GM21367 (cell line): ENCODE measurements at regions not wholly inside any gene's neighbourhood (a gene's known extent, or its start where the extent isn't known, plus 50 kb on each side); places are given as distances from the start of the nearest gene placed in this dataset.

Source experiments
- ATAC-seq: cut with Tn5 transposase; IDR thresholded peaks from one replicate; pipeline ENCODE4 v1.9.1; 2021; ENCODE audit not compliant: unreplicated experiment

DNA sequence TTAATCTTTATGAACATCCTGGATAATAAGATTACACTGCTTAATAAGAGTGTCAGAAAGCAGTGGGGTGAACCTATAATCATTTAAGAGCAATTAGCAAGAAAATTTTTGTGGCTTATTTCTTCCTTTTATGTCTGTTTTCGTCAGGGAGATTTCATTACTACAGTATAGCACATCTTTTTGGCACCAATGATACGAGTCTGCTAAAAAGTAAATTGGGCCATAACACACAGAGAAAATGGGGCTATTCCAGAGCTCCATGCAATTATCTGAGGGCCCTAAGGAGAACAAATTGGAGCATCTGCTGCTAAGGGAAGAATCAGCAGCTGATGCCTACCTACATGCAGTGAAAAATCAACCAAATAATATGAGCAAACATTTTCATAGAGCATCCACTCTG, 330.3 kb upstream of the NCAM2 start:
- ATAC-seq = no peak

- no peak for ATAC-seq
These were observed 312.7 kb upstream of the NCAM2 start for GRCh38 chr21:20685475-20685874.

GRCh38 chr21:20698585-20698984, 299.6 kb upstream of the NCAM2 start:
- no peak for ATAC-seq

GRCh38 chr21:20701235-20701634, 297.0 kb upstream of the NCAM2 start:
- no peak for ATAC-seq

DNA sequence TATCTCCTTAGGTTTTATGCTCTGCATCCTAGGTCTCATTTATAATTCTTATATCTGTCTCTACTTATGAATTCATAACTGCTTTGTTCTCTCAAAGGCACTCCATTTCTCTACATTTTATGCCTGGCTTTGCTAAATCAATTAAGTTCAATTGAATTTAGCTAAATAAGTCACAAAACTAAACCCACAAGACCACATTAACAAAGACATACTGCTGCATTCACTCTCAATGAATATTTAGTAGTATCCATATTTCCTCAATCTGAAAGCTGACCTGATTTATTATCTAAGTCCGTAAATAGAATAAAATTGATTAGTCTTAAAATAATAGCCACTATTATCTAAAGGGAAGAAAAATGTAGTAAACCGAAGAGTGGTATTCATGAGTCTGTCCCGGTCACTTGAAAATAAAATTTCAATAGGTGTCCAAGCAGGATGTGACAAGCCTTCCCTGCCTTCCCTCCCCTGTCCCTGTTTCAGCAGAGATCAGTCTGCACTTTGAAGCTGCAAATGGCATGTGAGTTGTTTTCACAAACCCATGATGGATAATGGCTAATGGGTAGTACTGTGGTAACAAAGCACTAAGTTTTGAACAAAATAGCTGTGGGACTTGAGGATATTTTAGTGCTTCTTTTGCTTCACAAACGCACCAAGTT, 295.0 kb upstream of the NCAM2 start:
- ATAC-seq = no peak

DNA sequence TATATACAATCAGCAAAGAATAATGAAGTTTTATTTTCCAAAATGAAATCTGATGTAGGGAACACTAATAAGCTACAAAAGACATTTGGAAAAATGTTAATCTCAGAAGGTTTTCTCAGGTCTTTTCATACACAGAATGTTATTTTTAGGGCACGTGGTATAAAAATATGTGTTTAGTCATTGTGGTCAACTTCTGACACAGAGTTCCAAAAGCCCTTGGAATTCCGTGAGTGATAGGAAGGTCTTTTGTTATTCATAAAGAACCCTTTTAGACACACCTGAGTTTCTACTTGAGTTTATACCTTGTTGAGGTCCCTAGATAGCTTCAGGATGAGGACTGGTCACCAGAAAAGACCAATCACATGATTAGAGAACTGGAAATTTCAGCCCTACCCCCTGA, 277.6 kb upstream of the NCAM2 start:
- ATAC-seq = no peak

- no peak for ATAC-seq
These were observed 277.1 kb upstream of the NCAM2 start for GRCh38 chr21:20721151-20721550.

DNA sequence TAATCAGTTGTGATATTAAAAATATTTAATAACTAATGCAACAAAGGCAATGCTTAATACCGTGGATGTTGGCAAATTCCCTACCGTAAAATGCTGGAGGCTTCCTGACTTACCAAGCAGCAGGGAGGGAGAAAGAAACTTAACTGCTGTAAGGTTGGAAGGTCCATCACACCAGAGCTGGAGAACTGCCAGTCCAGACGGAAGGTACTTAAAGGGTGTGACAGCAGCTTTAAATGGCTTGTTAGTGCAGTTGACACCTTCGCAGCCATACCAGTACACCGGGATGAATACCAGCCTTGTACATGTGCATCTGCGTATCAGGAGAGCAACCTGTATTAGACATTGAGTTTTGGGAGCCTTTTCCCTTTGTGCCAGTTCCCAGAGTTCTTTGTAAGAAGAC, 269.5 kb upstream of the NCAM2 start:
- no peak for ATAC-seq

- no peak for ATAC-seq
These were observed 268.8 kb upstream of the NCAM2 start for GRCh38 chr21:20729376-20729775.

DNA sequence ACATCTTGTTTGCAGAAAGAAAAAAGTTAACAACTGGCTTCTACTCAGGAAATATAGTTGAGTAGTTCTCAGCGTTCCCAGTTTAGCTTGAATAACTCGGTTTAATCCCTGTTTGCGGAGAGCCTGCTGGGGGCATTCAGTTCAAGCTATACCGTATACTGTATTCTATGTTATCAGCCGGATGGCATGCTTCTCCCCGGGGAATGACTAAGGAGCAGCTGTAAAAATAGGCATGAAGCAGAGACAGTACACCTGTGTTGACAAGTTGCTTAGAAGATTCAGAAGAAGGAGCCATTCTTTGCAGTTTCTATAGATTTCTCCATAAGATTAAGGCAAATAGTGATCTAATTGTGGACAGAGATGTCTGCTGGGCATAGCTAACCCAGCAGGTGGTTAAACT, 267.8 kb upstream of the NCAM2 start:
- no peak for ATAC-seq

GRCh38 chr21:20735257-20735656, 263.0 kb upstream of the NCAM2 start:
- ATAC-seq = no peak

- no peak for ATAC-seq
These were observed 260.8 kb upstream of the NCAM2 start for GRCh38 chr21:20737227-20737913.

DNA sequence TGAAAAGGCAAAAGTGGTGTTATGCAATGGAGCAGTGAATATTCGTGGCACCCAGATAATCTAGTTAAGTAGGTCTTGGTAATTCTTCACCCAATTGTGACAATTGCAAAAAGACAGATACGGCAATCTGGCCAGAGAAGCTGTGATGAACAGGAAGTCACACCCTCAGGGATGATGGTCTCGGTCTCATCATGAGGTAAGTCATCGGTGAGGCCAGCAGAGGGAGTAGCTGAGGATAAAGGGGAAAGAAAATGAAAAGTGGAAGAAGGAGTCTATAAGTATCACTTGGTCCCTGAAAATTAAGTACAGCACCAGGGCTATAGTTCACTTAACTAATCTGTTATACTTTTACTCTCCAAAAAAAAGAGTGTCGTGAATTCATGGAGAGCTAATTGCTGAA, 258.8 kb upstream of the NCAM2 start:
- no peak for ATAC-seq

GRCh38 chr21:20741445-20741844, 256.8 kb upstream of the NCAM2 start:
- ATAC-seq = no peak

DNA sequence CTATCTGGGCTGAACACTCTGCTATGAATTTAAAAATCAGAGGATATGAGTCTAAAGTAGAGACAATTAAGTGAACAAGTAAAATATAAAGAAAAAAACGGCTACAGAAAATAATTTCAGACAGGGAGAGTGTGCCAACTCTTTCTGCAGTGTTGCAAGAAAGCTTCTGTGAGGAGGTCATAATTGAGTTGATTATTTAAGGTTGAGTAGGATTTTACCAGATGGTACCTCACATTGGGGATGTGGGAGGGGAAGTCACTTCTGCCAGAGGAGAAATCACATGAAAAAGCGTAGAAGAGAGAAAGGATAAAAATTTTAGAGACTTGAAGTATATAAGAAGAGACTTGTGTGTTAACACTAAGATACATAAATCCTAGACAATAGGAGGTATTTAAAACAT, 238.0 kb upstream of the NCAM2 start:
- ATAC-seq = no peak

- no peak for ATAC-seq
These were observed 223.5 kb upstream of the NCAM2 start for GRCh38 chr21:20774737-20775136.

GRCh38 chr21:20779321-20779720, 218.9 kb upstream of the NCAM2 start:
- no peak for ATAC-seq

GRCh38 chr21:20783611-20784010, 214.6 kb upstream of the NCAM2 start:
- no peak for ATAC-seq

DNA sequence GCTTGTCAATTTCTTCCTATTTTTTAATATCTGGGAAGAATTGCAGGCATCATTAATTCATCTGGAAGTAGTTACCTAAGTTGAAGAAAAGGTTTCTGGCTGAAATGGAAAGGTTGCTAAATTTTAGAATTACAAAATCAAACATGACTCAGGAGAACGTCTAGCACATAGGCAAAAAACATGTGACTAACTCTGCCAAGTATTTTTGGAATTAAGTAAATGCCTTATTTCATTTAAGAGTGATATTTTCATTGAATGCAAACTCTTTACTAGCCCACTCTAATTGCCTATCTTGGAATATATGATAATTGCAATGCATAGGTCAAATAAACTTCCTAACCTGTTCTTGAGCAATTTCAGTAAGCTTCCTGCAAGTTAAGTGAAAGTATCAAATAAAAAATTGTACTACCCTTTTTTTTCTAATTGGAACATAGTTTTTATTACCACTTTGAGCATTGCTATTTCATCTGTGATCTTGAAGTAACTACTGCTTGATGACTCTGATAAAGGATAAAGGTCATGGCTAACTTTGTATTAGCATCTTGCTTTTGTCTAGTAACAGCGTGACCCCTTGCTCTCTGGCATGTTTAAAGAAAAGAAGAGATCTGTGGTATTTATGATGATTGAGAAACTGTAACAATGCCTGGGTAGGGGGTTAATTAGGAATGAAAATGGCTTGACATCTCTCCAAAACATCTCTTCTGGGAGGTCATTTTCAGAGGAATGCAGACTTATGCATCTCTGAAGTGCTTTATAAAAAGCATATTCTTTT, 208.3 kb upstream of the NCAM2 start:
- ATAC-seq = no peak

- ATAC-seq = no peak
These were observed 198.1 kb upstream of the NCAM2 start for GRCh38 chr21:20800106-20800505.

DNA sequence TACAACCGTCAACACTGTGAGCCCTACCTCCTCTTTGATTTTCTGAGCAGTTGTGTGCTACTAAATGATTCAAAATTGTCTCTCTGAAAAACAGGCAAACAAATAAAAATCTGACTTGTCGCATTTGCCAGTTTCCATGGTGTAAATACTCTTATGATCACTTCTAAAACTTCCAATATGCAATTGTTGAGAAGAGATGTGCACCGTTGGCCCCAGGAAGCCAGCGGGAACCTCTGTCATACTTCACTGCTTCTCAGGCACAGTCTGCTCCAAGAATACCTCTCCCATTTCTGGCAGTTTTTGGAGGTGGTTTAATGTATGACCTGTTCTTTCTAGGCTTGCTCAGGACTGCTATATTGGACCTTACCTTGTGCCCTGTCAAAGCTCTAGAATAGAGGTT, 196.0 kb upstream of the NCAM2 start:
- no peak for ATAC-seq

- ATAC-seq = no peak
These were observed 195.5 kb upstream of the NCAM2 start for GRCh38 chr21:20802631-20803260.
